ENCODE measurements at regions not wholly inside any gene's neighbourhood (a gene's known extent, or its start where the extent isn't known, plus 50 kb on each side); places are given as distances from the start of the nearest gene placed in this dataset.

- DNase-seq (ENCODE audit: low spot score in 2 of 2): no peak
- H3K27me3 ChIP-seq (ENCODE audit: low read depth): no peaks in the 10 kb centered on the region
- in situ Hi-C loops (cut with MboI; ENCODE audit: low sequenced_read_pairs): no loop called here
- H3K36me3 ChIP-seq (replicated peaks): no peaks in the 10 kb centered on the region
- no peak overlapping the region for H3K4me3 ChIP-seq
- no peaks in the 10 kb centered on the region for H3K4me1 ChIP-seq
- H3K9me3 ChIP-seq: no peaks in the 10 kb centered on the region
These were observed 757.0 kb upstream of the KCND2 start for GRCh38 chr7:119515962-119516361.

- Histone ChIP-seq H3K27me3 (ENCODE audit: low read depth) (no peaks in the 10 kb centered on the region), H3K4me1 (no peaks in the 10 kb centered on the region), H3K9me3 (no peaks in the 10 kb centered on the region), H3K4me3 (no peak overlapping the region), H3K36me3 (replicated peaks) (no peaks in the 10 kb centered on the region)
- in situ Hi-C loops (cut with MboI; ENCODE audit: low sequenced_read_pairs): no loop called here
- DNase-seq (ENCODE audit: low spot score in 2 of 2): no peak
These were observed 750.7 kb upstream of the KCND2 start for GRCh38 chr7:119522263-119522662.

- in situ Hi-C loops (cut with MboI; ENCODE audit: low sequenced_read_pairs): no loop called here
- no peaks in the 10 kb centered on the region for H3K4me1 ChIP-seq
- DNase-seq (ENCODE audit: low spot score in 2 of 2): no peak
- H3K4me3 ChIP-seq: no peak overlapping the region
- no peaks in the 10 kb centered on the region for H3K27me3 ChIP-seq (ENCODE audit: low read depth)
- no peaks in the 10 kb centered on the region for H3K36me3 ChIP-seq (replicated peaks)
- H3K9me3 ChIP-seq: no peaks in the 10 kb centered on the region
These were observed 750.3 kb upstream of the KCND2 start for GRCh38 chr7:119522698-119523097.

GRCh38 chr7:119545118-119545517 is 727.9 kb upstream of the KCND2 start:
- in situ Hi-C loops (cut with MboI; ENCODE audit: low sequenced_read_pairs): no loop called here
- no peak for DNase-seq (ENCODE audit: low spot score in 2 of 2)

GRCh38 chr7:119555788-119556187 is 717.2 kb upstream of the KCND2 start:
- H3K27me3 ChIP-seq (ENCODE audit: low read depth): no peaks in the 10 kb centered on the region
- no peaks in the 10 kb centered on the region for H3K4me1 ChIP-seq
- H3K4me3 ChIP-seq: no peak overlapping the region
- H3K36me3 ChIP-seq (replicated peaks): no peaks in the 10 kb centered on the region
- no peaks in the 10 kb centered on the region for H3K9me3 ChIP-seq
- in situ Hi-C loops (cut with MboI; ENCODE audit: low sequenced_read_pairs): no loop called here
- no peak for DNase-seq (ENCODE audit: low spot score in 2 of 2)

More at GRCh38 chr7:119545118-119545517, 727.9 kb upstream of the KCND2 start:
- Histone ChIP-seq H3K4me3 (no peak overlapping the region), H3K4me1 (no peaks in the 10 kb centered on the region), H3K36me3 (replicated peaks) (no peaks in the 10 kb centered on the region), H3K9me3 (no peaks in the 10 kb centered on the region), H3K27me3 (ENCODE audit: low read depth) (no peaks in the 10 kb centered on the region)

- no peaks in the 10 kb centered on the region for H3K4me1 ChIP-seq
- no peak overlapping the region for H3K4me3 ChIP-seq
- H3K9me3 ChIP-seq: no peaks in the 10 kb centered on the region
- H3K36me3 ChIP-seq (replicated peaks): no peaks in the 10 kb centered on the region
- no peak for DNase-seq (ENCODE audit: low spot score in 2 of 2)
- in situ Hi-C loops (cut with MboI; ENCODE audit: low sequenced_read_pairs): no loop called here
- H3K27me3 ChIP-seq (ENCODE audit: low read depth): no peaks in the 10 kb centered on the region
These were observed 716.5 kb upstream of the KCND2 start for GRCh38 chr7:119556436-119556835.

GRCh38 chr7:119561751-119562150 is 711.2 kb upstream of the KCND2 start:
- Histone ChIP-seq H3K4me1 (no peaks in the 10 kb centered on the region), H3K36me3 (replicated peaks) (no peaks in the 10 kb centered on the region), H3K9me3 (no peaks in the 10 kb centered on the region), H3K27me3 (ENCODE audit: low read depth) (no peaks in the 10 kb centered on the region), H3K4me3 (no peak overlapping the region)
- in situ Hi-C loops (cut with MboI; ENCODE audit: low sequenced_read_pairs): no loop called here
- DNase-seq (ENCODE audit: low spot score in 2 of 2): no peak

- in situ Hi-C loops (cut with MboI; ENCODE audit: low sequenced_read_pairs): no loop called here
- no peak overlapping the region for H3K4me3 ChIP-seq
- H3K27me3 ChIP-seq (ENCODE audit: low read depth): no peaks in the 10 kb centered on the region
- no peak for DNase-seq (ENCODE audit: low spot score in 2 of 2)
- no peaks in the 10 kb centered on the region for H3K9me3 ChIP-seq
- no peaks in the 10 kb centered on the region for H3K36me3 ChIP-seq (replicated peaks)
- H3K4me1 ChIP-seq: no peaks in the 10 kb centered on the region
These were observed 710.1 kb upstream of the KCND2 start for GRCh38 chr7:119562839-119563238.

GRCh38 chr7:119571666-119572065 is 701.3 kb upstream of the KCND2 start:
- Histone ChIP-seq H3K27me3 (ENCODE audit: low read depth) (no peaks in the 10 kb centered on the region), H3K9me3 (no peaks in the 10 kb centered on the region), H3K4me3 (no peak overlapping the region), H3K4me1 (no peaks in the 10 kb centered on the region), H3K36me3 (replicated peaks) (no peaks in the 10 kb centered on the region)
- in situ Hi-C loops (cut with MboI; ENCODE audit: low sequenced_read_pairs): no loop called here
- no peak for DNase-seq (ENCODE audit: low spot score in 2 of 2)

- no peaks in the 10 kb centered on the region for H3K36me3 ChIP-seq (replicated peaks)
- H3K4me1 ChIP-seq: no peaks in the 10 kb centered on the region
- in situ Hi-C loops (cut with MboI; ENCODE audit: low sequenced_read_pairs): no loop called here
- H3K27me3 ChIP-seq (ENCODE audit: low read depth): no peaks in the 10 kb centered on the region
- no peaks in the 10 kb centered on the region for H3K9me3 ChIP-seq
- DNase-seq (ENCODE audit: low spot score in 2 of 2): no peak
- H3K4me3 ChIP-seq: no peak overlapping the region
These were observed 700.8 kb upstream of the KCND2 start for GRCh38 chr7:119572132-119572531.

- H3K36me3 ChIP-seq (replicated peaks): no peaks in the 10 kb centered on the region
- H3K4me3 ChIP-seq: no peak overlapping the region
- H3K4me1 ChIP-seq: no peaks in the 10 kb centered on the region
- DNase-seq (ENCODE audit: low spot score in 2 of 2): no peak
- H3K27me3 ChIP-seq (ENCODE audit: low read depth): no peaks in the 10 kb centered on the region
- in situ Hi-C loops (cut with MboI; ENCODE audit: low sequenced_read_pairs): no loop called here
- H3K9me3 ChIP-seq: no peaks in the 10 kb centered on the region
These were observed 700.4 kb upstream of the KCND2 start for GRCh38 chr7:119572541-119572940.

- DNase-seq (ENCODE audit: low spot score in 2 of 2): no peak
- Histone ChIP-seq H3K4me3 (no peak overlapping the region), H3K36me3 (replicated peaks) (no peaks in the 10 kb centered on the region), H3K9me3 (no peaks in the 10 kb centered on the region), H3K27me3 (ENCODE audit: low read depth) (no peaks in the 10 kb centered on the region), H3K4me1 (no peaks in the 10 kb centered on the region)
- in situ Hi-C loops (cut with MboI; ENCODE audit: low sequenced_read_pairs): no loop called here
These were observed 694.9 kb upstream of the KCND2 start for GRCh38 chr7:119578116-119578515.

GRCh38 chr7:119594956-119595355 is 678.0 kb upstream of the KCND2 start:
- Histone ChIP-seq H3K36me3 (replicated peaks) (no peaks in the 10 kb centered on the region), H3K9me3 (no peaks in the 10 kb centered on the region), H3K27me3 (ENCODE audit: low read depth) (no peaks in the 10 kb centered on the region), H3K4me1 (no peaks in the 10 kb centered on the region), H3K4me3 (no peak overlapping the region)
- no peak for DNase-seq (ENCODE audit: low spot score in 2 of 2)
- in situ Hi-C loops (cut with MboI; ENCODE audit: low sequenced_read_pairs): no loop called here

GRCh38 chr7:119596651-119597050 is 676.3 kb upstream of the KCND2 start:
- H3K27me3 ChIP-seq (ENCODE audit: low read depth): no peaks in the 10 kb centered on the region
- in situ Hi-C loops (cut with MboI; ENCODE audit: low sequenced_read_pairs): no loop called here

GRCh38 chr7:119606297-119606696 is 666.7 kb upstream of the KCND2 start:
- Histone ChIP-seq H3K4me1 (no peaks in the 10 kb centered on the region), H3K9me3 (no peaks in the 10 kb centered on the region), H3K4me3 (no peak overlapping the region), H3K27me3 (ENCODE audit: low read depth) (no peaks in the 10 kb centered on the region; the same call in 1 of the 2 replicates), H3K36me3 (replicated peaks) (no peaks in the 10 kb centered on the region)
- in situ Hi-C loops (cut with MboI; ENCODE audit: low sequenced_read_pairs): no loop called here
- no peak for DNase-seq (ENCODE audit: low spot score in 2 of 2)

More at GRCh38 chr7:119596651-119597050, 676.3 kb upstream of the KCND2 start:
- no peaks in the 10 kb centered on the region for H3K4me1 ChIP-seq
- no peaks in the 10 kb centered on the region for H3K9me3 ChIP-seq
- DNase-seq (ENCODE audit: low spot score in 2 of 2): no peak
- H3K36me3 ChIP-seq (replicated peaks): no peaks in the 10 kb centered on the region
- H3K4me3 ChIP-seq: no peak overlapping the region
